Panc1 (cell line): ENCODE measurements at regions not wholly inside any gene's neighbourhood (a gene's known extent, or its start where the extent isn't known, plus 50 kb on each side); places are given as distances from the start of the nearest gene placed in this dataset.

Experiments
- ATAC-seq: fragments of 200-7000 bp; cut with Tn5 transposase; 2 replicates; pipeline ENCODE4 v1.9.1; 2020; ENCODE audit warnings: mild to moderate bottlenecking, moderate library complexity
- BruUV-seq: library from RNA; stranded (reverse); fragments of 400-500 nt; replicated peaks from 2 replicates; lab custom pipeline; 2021; lab: Mats Ljungman, UMichigan
- CTCF ChIA-PET: fragments of 300-600 bp; sonication (Branson Sonifier 250); formaldehyde crosslinking; loops from one replicate; lab custom pipeline; 2022; ENCODE audit warnings: antibody characterized with exemption; lab: Charles Lee
- POLR2A ChIA-PET: fragments of 300-600 bp; sonication (Branson Sonifier 250); formaldehyde crosslinking; loops from one replicate; lab custom pipeline; 2022; ENCODE audit warnings: antibody characterized with exemption; lab: Charles Lee
- DNase-seq: peaks from one replicate; pipeline ENCODE4 v3.0.0-alpha.2; 2010; ENCODE audit warnings: low read depth, low spot score
- H3K27ac ChIP-seq: 2 replicates; pipeline ENCODE4 v1.5.1; 2011; ENCODE audit warnings: mild to moderate bottlenecking, low read length, inconsistent platforms
- H3K27me3 ChIP-seq: fragments of 200-500 bp; sonication (Bioruptor generic); 2 replicates; pipeline ENCODE4 v1.6.0; 2014; ENCODE audit warnings: low read length, inconsistent platforms; ENCODE audit not compliant: control insufficient read depth, insufficient read depth
- H3K36me3 ChIP-seq: fragments of 200-500 bp; sonication (Bioruptor generic); 2 replicates; pipeline ENCODE4 v1.5.1; 2014; ENCODE audit warnings: inconsistent platforms, mild to moderate bottlenecking, low read length, moderate library complexity; ENCODE audit not compliant: control insufficient read depth, insufficient read depth
- H3K4me1 ChIP-seq: 2 replicates; pipeline ENCODE4 v1.5.1; 2011; ENCODE audit warnings: inconsistent platforms, mild to moderate bottlenecking, low read length, moderate library complexity; ENCODE audit not compliant: control insufficient read depth, insufficient read depth
- H3K4me3 ChIP-seq, 2 experiments: 2 replicates each; pipeline ENCODE4 v1.5.1; 2011 to 2012; ENCODE audit warnings: low read depth in 2 of 2, low read length in 2 of 2, mild to moderate bottlenecking in 2 of 2, inconsistent platforms in 1 of 2, moderate library complexity in 1 of 2
- H3K9me3 ChIP-seq: fragments of 200-500 bp; sonication (Bioruptor generic); 2 replicates; pipeline ENCODE4 v1.5.1; 2014; ENCODE audit warnings: low read depth, mild to moderate bottlenecking, inconsistent platforms, low read length, moderate library complexity; ENCODE audit not compliant: control insufficient read depth, insufficient read depth
- POLR2AphosphoS5 ChIP-seq: IDR thresholded peaks from 2 replicates; pipeline ENCODE4 v1.6.1; 2012; ENCODE audit warnings: mild to moderate bottlenecking, low read depth, low read length, moderate library complexity
- REST ChIP-seq, 2 experiments: IDR thresholded peaks; 2 replicates each; pipeline ENCODE4 v1.6.1; 2011 to 2012; ENCODE audit warnings: low read depth in 2 of 2, control low read depth in 1 of 2, low read length in 1 of 2, mild to moderate bottlenecking in 1 of 2, moderate library complexity in 1 of 2; ENCODE audit not compliant: insufficient read depth in 1 of 2
- SIN3A ChIP-seq: IDR thresholded peaks from 2 replicates; pipeline ENCODE4 v1.6.1; 2012; ENCODE audit warnings: low read depth, mild to moderate bottlenecking, low read length, moderate library complexity, borderline replicate concordance; ENCODE audit not compliant: insufficient read depth
- TCF7L2 ChIP-seq: IDR thresholded peaks from 2 replicates; pipeline ENCODE4 v1.6.1; 2011; ENCODE audit warnings: mild to moderate bottlenecking, low read depth, low read length, inconsistent platforms
- in situ Hi-C: cut with HindIII; loops from 2 replicates; pipeline ENCODE4 v1.10.0; 2016; ENCODE audit warnings: low sequenced_read_pairs, low pct_unique_long_range_greater_than_20kb
- intact Hi-C: fragments of 100-400 bp; cut with micrococcal nuclease; formaldehyde crosslinking; loops from one replicate; pipeline ENCODE4 v1.10.0; 2022; ENCODE audit not compliant: unreplicated experiment
- TF ChIP-seq, protein P1 (sequence below): fragments of 450-650 bp; IDR thresholded peaks from 2 replicates; pipeline ENCODE4 v1.5.1; 2017; ENCODE audit warnings: mild to moderate bottlenecking

DNA sequence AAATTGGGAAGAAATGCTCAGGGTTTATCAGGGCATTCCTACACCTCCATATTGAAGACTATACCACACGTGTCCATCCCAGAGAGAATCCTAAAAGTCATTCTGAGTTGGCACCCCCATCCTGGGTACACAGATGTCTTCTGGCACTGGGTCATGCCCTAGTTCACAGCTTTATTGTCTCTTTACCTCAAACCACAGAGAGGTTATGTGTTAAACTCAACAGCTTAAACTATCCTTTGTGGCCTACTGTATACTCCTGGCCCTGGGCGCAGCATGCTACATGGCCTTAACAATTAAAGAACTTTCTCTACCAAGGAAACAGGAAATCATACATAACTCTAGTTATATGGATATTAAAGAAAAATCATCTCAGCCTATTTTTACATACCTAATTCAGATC is 115.6 kb upstream of the SEM1 start:
- TF ChIP-seq TCF7L2, result no peak
- TF ChIP-seq REST (IDR thresholded peaks at IDR 0.05; ENCODE audit: insufficient read depth in 1 of 2, low read depth in 2 of 2, low read length in 1 of 2), result no peak
- TF ChIP-seq, protein P1, sequence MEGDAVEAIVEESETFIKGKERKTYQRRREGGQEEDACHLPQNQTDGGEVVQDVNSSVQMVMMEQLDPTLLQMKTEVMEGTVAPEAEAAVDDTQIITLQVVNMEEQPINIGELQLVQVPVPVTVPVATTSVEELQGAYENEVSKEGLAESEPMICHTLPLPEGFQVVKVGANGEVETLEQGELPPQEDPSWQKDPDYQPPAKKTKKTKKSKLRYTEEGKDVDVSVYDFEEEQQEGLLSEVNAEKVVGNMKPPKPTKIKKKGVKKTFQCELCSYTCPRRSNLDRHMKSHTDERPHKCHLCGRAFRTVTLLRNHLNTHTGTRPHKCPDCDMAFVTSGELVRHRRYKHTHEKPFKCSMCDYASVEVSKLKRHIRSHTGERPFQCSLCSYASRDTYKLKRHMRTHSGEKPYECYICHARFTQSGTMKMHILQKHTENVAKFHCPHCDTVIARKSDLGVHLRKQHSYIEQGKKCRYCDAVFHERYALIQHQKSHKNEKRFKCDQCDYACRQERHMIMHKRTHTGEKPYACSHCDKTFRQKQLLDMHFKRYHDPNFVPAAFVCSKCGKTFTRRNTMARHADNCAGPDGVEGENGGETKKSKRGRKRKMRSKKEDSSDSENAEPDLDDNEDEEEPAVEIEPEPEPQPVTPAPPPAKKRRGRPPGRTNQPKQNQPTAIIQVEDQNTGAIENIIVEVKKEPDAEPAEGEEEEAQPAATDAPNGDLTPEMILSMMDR, result no peak
- no peak for TF ChIP-seq POLR2AphosphoS5
- no peak for TF ChIP-seq SIN3A
- no peaks in the 10 kb centered on the region for H3K36me3 ChIP-seq
- no peaks in the 10 kb centered on the region for H3K4me1 ChIP-seq
- intact Hi-C loops, result no loop called here
- ChIA-PET CTCF (no interaction called here), POLR2A (no interaction called here)
- ATAC-seq (no peak), DNase-seq (no peak)
- BruUV-seq, result no TSS peak
- H3K27me3 ChIP-seq, result no peaks in the 10 kb centered on the region; the same call in 1 of the 2 replicates
- no peak overlapping the region for H3K27ac ChIP-seq
- in situ Hi-C loops, result no loop called here
- H3K9me3 ChIP-seq, result no peaks in the 10 kb centered on the region
- no peak overlapping the region for H3K4me3 ChIP-seq

GRCh38 chr7:96826089-96826488 is 116.4 kb upstream of the SEM1 start:
- no TSS peak for BruUV-seq
- ATAC-seq (no peak), DNase-seq (no peak)
- ChIA-PET POLR2A (no interaction called here), CTCF (no interaction called here)
- in situ Hi-C loops, result no loop called here
- Histone ChIP-seq H3K27ac (no peak overlapping the region), H3K4me1 (no peaks in the 10 kb centered on the region), H3K9me3 (no peaks in the 10 kb centered on the region), H3K36me3 (no peaks in the 10 kb centered on the region), H3K4me3 (no peak overlapping the region), H3K27me3 (no peaks in the 10 kb centered on the region; the same call in 1 of the 2 replicates)
- TF ChIP-seq TCF7L2, result no peak
- TF ChIP-seq REST (IDR thresholded peaks at IDR 0.05; ENCODE audit: insufficient read depth in 1 of 2, low read depth in 2 of 2, low read length in 1 of 2), result no peak
- TF ChIP-seq POLR2AphosphoS5, result no peak
- no peak for TF ChIP-seq SIN3A
- TF ChIP-seq, protein P1, result no peak
- intact Hi-C loops, result no loop called here
